Adrenal gland (tissue), 5 donors: ENCODE measurements at regions not wholly inside any gene's neighbourhood (a gene's known extent, or its start where the extent isn't known, plus 50 kb on each side); places are given as distances from the start of the nearest gene placed in this dataset.

ENCODE experiments used
- CTCF ChIP-seq, 6 experiments: fragments of 450-650 bp in 4 of 6; fragments of 200-600 bp in 2 of 6; sonication (generic) in 1 of 6; IDR thresholded peaks; 1 replicate in 5 of 6; 2 replicates in 1 of 6; pipeline versions ENCODE4 v1.5.1 to v1.8.0; 2016 to 2021; ENCODE audit warnings: antibody characterized with exemption in 6 of 6, mild to moderate bottlenecking in 2 of 6, moderate library complexity in 1 of 6
- POLR2A ChIP-seq, 2 donors: fragments of 450-650 bp; IDR thresholded peaks; one replicate each; pipeline ENCODE4 v1.6.1; 2017; ENCODE audit warnings: antibody characterized with exemption in 2 of 2, mild to moderate bottlenecking in 2 of 2, moderate library complexity in 1 of 2
- donor health status: DM: no; HTN: no; CAD: no.

- TF ChIP-seq CTCF (IDR thresholded peaks at IDR 0.05) (no peak), POLR2A (IDR thresholded peaks at IDR 0.05) (no peak)
Observed at GRCh38 chr10:124344266-124344590, 74.5 kb downstream of the OAT start.
